ENCODE measurements at regions not wholly inside any gene's neighbourhood (a gene's known extent, or its start where the extent isn't known, plus 50 kb on each side); places are given as distances from the start of the nearest gene placed in this dataset.
"Not testable (repeated sequence)": the region's sequence is repeated elsewhere in the genome, so short reads cannot be mapped to it uniquely, and the experiment has no call there.

DNA sequence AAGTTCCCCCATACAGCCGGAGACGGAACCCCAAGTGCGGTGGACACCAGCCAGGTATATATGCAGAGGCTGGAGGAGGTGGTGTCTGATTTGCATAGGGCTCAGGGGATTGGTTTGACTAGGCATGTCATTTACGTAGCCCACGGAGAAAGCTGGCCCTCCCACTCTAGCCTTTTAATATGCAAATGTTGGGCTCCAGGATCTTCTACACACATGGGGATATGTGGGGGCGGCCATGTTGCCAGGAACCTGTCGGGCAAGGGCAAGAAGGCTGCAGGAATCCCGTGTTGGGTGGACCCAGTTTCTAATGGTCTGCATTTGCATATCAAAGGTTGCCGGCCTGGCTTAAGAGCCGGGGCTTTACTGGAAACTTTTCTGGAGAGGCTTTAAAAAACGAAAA lies 57.4 kb downstream of the FTHL17 start:
- not testable (repeated sequence) for DNase-seq

DNA sequence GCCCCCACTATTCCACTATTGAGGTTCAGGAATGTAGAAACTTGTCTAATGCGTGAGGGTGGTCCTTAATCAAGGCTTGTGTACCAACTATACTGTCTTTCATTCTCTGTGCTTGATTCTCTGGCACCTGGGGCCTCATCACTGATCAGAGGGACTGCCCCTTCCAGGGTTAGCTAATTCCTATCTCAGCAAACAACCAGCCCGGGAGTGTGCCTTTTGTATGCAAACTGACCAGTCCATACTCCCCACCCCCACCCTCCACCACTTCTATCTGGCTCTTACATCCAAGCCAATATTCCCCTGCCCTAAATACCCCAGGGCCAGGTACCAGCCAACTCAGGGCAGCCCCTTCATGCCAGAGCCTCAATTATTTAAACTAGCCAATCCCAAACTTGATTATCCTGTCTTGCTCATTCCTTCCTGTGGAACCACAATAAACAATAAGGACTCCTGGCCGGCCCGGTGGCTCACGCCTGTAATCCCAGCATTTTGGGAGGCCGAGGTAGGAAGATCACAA lies 59.3 kb downstream of the FTHL17 start:
- DNase-seq, result no peak

DNA sequence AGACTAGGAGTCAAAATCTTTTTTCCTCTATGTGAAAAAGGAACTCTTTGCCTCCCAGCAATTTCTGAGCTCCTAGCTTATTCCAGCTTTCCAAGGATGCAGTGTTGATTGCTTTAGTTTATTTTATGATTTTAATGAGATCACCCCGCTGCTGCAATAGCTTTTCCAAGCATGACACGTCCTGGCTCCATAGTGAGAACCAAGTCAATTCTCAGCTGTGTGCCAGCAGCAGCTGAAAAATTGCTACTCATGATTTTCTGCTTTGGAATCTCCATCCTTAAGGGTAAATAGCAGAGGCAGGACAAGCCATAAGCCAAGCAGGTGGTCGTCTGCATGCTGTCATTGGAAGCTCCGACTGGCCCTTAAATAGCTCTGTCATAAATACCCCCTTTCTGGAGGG lies 64.5 kb downstream of the FTHL17 start:
- no peak for DNase-seq

DNA sequence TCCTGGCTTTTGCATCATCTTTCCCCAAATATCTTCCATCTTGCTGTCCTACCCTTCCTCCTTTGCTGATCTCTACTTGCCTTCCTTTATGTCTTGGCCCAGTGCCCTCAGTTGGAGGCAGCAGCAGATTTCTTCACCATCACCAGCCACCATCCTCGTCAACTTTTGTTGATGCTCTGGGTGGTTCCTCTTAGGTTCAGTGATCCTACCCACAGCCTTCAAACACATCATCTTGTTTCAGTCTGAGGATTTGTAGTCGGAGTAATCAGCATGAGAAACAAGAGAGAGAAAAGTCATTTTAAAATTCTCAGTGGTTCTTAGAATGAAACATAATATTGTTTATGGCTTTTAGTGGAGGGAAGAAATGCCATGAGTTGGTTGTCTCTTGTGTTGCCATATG lies 65.8 kb downstream of the FTHL17 start:
- no peak for DNase-seq

DNA sequence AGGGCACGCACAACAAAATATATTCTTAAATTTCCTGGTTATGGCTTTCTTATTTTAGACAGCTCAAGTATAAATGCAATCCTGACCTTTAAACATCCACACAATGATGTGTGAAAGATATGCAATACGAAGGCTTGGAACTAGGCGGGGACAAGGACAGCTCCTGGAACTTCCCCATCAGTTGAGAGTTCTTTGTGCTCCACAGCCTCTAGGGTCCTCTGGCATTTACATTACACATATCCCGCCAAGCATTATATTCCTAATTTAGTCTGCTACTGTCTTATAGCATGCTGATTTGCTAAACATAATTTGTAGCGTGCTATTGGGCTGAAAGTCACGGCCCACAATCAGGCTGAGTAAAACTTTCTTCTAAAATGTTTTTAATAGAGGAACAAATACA lies 74.4 kb downstream of the FTHL17 start:
- no peak for DNase-seq

DNA sequence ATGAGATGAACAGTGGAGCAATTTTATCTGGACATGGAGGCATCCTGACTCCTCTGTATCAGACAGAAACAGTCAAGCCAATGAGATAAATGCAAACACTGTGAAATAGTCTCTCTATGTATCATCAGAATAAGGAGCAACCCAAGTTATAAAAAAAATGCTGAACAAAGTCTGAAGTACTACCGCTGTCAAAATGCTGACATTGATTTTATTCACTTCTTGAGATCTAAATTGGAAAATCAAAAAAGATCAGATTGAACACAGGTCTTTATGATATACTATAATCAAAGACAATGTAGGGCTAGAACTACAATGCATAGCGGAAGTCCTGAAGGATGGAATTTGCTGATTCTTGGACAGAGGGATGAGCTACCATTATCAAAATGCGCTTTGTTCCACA lies 76.1 kb downstream of the FTHL17 start:
- DNase-seq, result no peak

DNA sequence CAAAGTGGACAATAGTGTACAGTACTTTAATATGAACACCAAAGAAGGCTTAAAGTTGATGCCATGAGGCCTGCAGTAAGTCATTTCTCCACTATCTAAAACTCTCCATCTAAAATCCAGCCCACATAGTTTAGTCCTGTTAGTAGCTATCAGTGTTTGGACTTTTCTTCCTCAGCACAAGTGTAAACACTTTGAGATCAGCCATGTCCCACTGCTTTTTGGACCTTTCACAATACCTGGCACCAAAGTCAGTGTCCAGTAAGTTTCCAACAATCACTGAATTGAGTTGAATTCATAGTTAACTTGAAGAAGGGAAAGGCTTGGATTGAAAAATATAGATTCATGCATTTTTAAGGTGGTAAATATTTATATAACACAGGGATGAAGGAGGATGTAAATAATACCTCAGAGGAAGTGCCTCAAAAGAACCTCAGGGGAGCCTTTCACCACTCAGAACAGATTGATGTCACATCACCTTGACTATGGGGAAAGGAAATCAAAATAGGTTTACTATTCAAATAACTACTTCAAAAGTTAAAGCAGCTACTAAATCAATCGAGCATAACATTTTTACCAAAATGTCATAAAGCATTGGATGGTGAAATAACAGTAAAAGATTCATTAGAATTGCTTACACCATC lies 76.7 kb downstream of the FTHL17 start:
- DNase-seq, result no peak

DNA sequence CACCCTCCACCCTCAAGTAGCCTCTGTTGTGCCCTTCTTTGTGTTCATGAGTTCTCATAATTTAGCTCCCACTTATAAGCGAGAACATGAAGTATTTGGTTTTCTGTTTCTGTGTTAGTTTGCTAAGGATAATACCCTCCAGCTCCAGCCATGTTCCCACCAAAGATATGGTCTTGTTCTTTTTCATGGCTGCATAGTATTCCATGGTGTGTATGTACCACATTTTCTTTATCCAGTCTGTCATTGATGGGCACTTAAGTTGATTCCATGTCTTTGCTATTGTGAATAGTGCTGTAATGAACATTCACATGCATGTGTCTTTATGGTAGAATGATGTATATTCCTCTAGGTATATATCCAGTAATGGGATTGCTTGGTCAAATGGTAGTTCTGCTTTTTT lies 77.8 kb downstream of the FTHL17 start:
- not testable (repeated sequence) for DNase-seq

DNA sequence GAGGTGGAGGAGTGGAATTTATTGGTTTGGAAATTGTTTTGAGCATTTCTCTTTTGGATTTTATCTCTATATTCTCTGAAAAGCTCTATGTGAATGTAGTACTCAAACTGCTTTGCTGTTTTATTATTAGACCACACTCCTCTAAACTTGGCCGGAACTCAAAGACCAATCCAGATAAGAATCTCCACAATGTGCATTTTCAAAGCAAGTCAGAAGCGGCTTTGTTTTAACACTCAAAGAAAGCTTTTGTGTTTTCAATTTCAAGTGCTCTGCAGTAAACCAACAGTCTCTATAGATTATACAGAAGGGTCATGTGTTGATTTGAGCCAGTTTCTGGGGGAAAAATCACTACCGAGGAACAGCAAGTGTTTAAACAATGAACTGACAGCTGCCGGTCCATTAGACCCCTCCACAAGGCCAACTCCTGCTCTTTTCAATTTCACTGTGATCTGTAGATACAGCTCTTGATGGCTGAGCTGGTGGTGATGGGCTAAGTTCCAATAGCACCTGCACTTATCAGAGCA lies 79.4 kb downstream of the FTHL17 start:
- no peak for DNase-seq

DNA sequence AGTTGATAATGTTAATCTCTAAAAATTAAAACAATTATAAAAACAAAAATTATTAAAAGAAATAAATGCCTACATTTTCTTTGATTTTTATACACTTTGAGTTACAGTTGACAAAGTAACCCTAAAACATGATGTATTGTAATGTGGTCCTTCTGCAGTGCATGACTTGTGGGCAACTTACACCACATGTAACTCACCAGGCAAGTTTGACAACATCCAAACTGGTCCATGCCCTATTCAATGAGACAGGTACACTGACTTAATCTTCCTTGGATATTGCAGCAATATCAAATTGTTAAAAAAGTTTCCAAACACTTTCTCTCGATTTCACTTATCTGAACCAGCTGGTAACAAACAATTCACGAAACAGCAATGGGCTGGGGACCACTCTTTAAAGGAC lies 81.5 kb downstream of the FTHL17 start:
- no peak for DNase-seq

DNA sequence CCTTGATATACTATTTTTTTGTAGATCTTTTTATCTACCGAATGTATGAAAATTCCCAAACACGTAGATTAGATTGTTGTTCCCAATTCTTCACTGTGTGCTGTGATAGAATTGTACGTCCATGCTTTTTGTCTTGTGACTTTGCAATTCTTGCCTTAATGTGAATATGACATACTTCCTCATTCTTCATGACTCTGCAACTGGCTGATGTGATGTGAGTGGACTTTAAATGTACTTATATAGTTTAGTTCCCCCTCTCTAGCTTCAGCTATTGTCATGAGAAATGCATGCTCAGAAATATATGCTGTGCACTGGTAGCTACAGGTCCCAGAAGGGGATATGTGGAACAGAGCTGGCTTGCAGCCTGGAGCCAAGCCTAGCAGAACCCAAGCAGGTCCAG lies 89.4 kb downstream of the FTHL17 start:
- DNase-seq, result no peak

DNA sequence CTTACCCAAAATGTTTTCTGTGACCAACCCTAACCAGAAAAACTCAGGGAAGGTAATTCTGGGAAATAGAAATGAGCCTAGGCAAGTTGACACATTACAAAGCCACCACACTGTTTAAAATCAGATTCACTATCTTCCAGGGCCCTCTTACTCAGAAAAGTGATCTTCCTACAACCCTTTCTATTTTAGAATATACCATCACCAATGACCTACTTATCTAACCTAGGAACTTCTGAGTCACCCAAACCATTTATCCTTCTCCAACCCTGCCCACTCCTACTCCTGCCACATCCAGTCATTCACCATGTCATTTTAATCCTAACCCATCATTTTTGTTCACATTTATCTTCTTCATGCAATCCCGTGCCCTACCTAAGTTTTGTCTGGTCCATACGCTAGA lies 89.9 kb downstream of the FTHL17 start:
- no peak for DNase-seq

DNA sequence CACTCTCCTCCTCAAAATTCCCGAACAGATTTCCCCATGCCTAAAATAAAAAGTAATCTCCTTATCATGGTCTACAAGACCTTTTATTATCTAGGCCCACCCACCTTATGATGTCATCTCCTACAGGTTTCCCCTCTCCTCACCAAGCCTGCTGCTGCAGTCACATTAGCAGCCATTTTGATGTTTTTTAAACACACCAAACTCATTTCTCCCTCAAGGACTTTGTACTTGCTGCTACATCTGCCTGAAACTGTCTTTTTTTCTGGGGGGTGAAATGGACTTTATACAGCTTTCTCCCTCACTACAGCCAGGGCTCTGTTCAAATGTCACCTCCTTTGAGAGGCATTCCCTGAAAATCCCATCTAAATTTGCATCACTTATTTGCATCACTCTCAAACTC lies 90.2 kb upstream of the TAB3 start:
- no peak for DNase-seq

DNA sequence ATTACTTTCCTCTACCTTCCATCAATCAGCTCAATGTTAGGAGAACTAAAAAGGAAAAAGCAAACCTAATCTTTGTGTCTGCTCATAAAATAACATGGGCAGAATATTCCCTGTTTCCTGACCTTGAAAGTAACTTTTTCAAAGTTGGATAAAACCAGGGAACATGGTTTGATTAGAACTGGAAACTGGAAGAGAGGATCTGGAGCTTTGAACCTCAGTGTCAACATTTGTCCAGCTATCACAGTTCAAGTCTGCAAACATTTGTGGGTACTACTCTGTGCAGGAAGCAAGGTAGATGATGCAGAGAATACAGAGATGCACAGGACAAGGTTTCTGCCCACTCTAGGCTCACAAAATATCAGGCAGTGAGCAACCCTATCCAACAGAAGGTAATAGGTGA lies 86.4 kb upstream of the TAB3 start:
- DNase-seq, result no peak

DNA sequence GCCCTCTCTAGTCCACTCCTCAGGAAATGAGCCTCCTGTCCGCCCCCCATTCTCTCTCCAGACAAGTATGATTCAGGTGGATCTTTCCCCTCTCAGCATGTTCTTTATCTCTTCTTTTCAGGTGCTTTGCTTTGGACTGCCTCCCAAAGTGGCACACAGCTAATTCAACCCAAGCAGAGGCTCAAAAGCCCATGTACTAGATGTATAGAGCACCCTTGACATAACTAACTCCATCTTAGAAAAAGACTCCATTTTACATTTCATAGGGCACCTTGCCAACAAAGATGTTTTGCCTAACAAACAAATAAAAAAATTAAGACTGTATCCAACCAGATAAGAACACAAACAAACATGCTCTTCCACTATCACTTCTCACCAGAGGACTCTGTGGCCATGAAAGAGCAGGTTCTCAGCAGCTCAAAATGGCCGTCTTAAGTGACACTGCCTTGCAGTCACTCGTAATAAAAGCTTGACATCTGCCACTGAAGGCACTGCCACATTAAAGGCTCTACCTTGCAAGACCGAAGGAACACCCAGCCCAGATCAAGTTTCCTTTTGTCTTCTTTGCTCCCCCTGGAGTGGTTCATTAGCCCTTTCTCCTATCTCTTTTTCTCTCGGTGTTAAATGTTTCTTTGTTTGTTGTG lies 84.9 kb upstream of the TAB3 start:
- DNase-seq, result no peak

DNA sequence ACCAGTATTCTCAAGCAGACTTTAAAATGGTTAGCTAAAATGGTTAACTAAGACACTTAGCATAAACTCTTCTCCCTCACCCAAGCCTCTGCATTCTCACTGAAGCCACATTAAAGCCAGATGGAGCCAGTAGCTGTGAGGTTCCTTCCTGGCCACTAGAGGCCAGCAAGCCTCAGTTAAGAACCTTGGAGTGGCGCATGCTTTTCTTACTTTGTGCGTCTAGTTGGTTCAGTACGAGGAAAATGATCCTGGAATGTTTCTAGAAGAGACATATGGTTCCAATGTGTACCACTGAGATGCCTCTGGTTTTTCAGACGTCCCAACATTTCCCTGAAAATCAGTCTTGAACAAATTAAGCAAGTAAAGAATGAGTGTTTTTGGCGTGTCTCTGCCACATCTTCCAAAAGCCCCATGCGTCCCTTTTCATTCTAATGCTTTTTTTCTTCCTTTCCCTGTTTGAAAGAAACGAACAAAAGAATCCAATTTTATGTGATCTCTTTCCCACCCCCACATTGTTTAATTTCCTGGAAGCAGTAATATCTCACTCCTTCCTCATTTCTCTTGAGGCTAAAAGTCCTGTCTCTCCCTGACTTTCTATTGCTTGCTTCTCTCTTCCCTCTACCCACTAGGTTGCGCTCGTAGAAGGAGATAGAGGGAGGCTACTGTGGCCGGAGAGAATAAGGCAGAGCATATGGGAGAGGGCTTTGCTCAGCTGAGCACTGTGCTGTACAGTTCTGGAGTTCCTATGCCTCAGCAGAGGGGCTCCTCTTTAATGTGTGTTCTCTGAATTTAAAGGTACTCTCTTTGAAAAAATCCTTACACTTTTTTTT lies 82.9 kb upstream of the TAB3 start:
- peak; percentile 32 for DNase-seq

DNA sequence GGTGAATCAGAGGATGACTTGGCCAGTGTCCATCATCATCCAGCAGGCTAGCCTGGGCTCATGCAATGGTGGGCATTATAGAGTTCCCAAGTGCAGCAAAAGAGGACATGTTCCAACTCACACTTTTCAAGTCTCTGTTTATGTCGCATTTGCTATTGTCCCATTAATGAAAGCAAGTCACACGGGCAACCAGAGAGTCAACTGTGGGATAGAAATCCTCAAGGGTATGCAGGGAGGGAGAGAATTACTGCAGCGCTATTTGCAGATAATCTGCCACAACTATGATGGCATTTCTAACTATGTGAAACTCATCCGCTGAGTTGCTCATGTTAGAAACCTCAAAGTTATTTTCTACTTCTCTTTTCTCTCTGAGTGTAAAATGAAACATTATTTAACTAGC lies 78.5 kb upstream of the TAB3 start:
- no peak for DNase-seq

DNA sequence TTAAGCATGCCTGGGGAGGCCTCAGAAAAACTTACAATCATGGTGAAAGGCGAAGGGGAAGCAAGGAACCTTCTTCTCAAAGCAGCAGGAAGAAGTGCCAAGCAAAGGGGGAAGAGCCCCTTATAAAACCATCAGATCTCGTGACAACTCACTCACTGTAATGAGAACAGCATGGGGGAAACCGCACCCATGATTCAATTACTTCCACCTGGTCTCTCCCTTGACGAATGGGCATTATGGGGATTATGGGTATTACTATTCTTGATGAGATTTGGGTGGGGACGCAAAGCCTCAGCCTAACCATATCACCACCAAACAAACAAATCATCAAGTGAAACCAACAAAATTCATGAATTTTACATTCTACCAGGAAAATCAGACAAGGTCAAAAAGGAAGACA lies 76.7 kb upstream of the TAB3 start:
- DNase-seq, result no peak

DNA sequence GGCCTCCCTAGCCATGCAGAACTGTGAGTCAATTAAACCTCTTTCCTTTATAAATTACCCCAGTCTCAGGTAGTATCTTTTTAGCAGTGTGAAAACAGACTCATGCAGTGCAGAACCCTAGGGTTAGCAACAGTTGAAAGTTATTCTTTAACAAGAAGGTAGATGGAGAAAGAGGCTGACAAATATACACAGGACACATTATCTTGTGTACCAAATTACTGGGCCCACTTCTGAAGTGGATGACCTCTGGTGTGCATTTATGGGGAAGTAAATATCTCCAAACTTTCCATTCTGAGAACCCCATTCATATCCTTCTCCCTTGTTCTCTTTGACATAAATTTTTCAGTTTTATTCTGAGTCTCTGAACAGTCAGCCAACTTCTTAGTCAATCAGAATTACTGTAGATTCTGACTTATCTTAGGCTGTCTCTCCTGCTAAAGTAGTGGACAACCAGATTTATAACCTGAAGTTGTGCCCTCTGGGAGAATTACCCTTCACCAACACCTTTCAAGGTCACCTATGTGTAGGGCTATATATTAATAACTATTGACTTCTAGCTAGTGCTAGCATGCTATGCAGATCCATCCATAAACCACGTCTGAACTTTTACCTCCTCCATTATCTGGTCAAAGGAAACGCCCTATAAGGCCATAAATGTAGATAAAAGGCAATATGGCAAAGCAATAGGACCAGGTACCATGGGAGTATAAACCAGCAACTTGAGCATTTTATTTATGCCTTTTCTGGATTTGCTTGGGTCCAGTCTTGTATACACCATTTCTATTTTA lies 72.5 kb upstream of the TAB3 start:
- no peak for DNase-seq

DNA sequence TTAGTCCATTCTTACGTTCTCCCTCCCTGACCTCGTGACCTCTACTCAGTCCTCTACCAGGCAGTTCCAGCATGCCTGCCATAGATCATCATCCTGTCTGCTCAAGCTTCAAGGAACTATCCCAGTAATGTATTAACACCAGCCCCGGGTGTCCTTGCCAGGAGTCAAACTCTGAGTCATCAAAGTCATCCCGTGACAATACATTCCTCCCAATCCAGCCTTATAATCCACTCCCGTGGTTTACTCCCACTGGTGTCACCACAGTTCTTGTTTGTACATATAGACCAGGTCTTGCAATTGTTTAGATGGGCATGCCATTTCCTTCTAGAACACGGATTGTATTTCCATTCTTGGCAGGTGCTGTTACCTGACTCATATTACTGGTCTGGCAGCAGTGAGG lies 68.7 kb upstream of the TAB3 start:
- peak; percentile 66 for DNase-seq

DNA sequence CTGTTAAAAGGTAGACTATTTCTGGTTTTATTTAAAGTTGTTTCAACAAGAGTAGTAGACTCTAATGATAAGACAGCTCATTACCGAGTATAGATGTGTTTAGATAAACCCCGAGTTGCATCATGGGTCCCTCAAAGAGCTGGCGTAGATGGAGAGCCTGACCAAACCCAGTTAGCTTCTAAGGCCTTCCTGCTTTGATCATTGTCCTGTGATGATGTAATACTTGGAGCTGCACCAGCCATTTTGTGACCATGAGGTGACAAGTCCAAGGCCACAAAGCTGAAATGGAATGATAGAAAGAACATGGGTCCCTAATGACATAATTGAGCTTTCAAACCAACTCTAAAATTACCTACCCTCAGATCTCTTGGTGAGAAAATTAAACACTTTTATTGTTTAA lies 66.6 kb upstream of the TAB3 start:
- DNase-seq, result no peak

DNA sequence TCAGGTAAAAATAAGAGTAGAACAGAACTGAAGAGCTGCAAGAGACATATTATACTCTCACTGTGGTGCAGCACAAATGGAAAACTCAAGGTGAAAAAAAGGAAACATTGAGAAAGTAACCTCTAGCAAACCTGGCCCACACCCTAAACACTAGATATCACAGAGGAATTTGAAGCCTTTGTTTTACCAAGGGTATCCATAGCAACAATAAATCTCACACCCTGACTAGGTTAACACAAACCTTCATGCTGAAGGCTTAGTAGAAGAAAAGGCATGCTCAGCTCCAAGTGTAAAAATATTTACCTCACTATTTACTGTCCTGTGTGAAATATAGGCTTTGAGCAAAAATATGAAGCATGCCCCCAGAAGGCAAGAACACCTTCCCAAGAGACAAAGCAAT lies 61.9 kb upstream of the TAB3 start:
- no peak for DNase-seq

DNA sequence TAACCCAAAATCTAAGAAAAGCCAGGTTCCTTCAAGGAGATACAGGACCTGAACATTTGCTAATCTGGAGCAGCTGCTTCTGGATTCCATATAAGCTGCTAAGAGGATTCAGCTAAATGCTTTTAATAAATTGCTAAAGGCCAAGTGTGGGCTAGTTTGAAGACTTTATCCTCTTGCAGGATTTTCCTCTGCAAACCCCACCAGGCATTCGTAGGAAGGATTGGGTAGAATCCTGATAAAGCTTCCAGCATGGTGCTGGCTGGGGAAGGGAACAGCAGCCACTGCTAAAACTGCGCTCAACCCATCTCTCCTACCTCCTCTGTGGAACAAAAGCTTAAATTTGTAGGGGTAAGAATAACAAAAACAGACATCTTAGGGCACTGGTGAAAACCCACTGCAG lies 61.3 kb upstream of the TAB3 start:
- DNase-seq, result no peak

Measured in EL (cell line).